GM21367 (cell line): ENCODE measurements at regions not wholly inside any gene's neighbourhood (a gene's known extent, or its start where the extent isn't known, plus 50 kb on each side); places are given as distances from the start of the nearest gene placed in this dataset.
"Not testable (repeated sequence)": the region's sequence is repeated elsewhere in the genome, so short reads cannot be mapped to it uniquely, and the experiment has no call there.

Experiments
- ATAC-seq: cut with Tn5 transposase; IDR thresholded peaks from one replicate; pipeline ENCODE4 v1.9.1; 2021; ENCODE audit not compliant: unreplicated experiment

- no peak for ATAC-seq
These were observed 365.3 kb upstream of the ZNF32 start for GRCh38 chr10:44013981-44014380.

GRCh38 chr10:44012921-44013320 lies 364.2 kb upstream of the ZNF32 start:
- ATAC-seq, result no peak

GRCh38 chr10:44011603-44011981 lies 362.9 kb upstream of the ZNF32 start:
- no peak for ATAC-seq

- peak; percentile 91 for ATAC-seq
These were observed 362.4 kb upstream of the ZNF32 start for GRCh38 chr10:44010873-44011602.

GRCh38 chr10:44009891-44010632 lies 361.4 kb upstream of the ZNF32 start:
- ATAC-seq, result no peak

GRCh38 chr10:44008917-44009709 lies 360.4 kb upstream of the ZNF32 start:
- no peak for ATAC-seq

- no peak for ATAC-seq
These were observed 359.7 kb upstream of the ZNF32 start for GRCh38 chr10:44008270-44008916.

- no peak for ATAC-seq
These were observed 358.1 kb upstream of the ZNF32 start for GRCh38 chr10:44006771-44007170.

GRCh38 chr10:44005788-44006099 lies 357.1 kb upstream of the ZNF32 start:
- ATAC-seq, result no peak

- no peak for ATAC-seq
These were observed 356.5 kb upstream of the ZNF32 start for GRCh38 chr10:44004913-44005787.

GRCh38 chr10:43998021-43998809 lies 349.5 kb upstream of the ZNF32 start:
- ATAC-seq, result no peak

- ATAC-seq, result no peak
These were observed 348.6 kb upstream of the ZNF32 start for GRCh38 chr10:43997330-43997729.

GRCh38 chr10:43994539-43994938 lies 345.9 kb upstream of the ZNF32 start:
- no peak for ATAC-seq

GRCh38 chr10:43992816-43993215 lies 344.1 kb upstream of the ZNF32 start:
- ATAC-seq, result not testable (repeated sequence)

- no peak for ATAC-seq
These were observed 337.7 kb upstream of the ZNF32 start for GRCh38 chr10:43986374-43986773.

GRCh38 chr10:43985941-43986340 lies 337.3 kb upstream of the ZNF32 start:
- no peak for ATAC-seq

- ATAC-seq, result no peak
These were observed 335.2 kb upstream of the ZNF32 start for GRCh38 chr10:43983856-43984271.

- no peak for ATAC-seq
These were observed 334.7 kb upstream of the ZNF32 start for GRCh38 chr10:43983405-43983804.

- ATAC-seq, result no peak
These were observed 333.6 kb upstream of the ZNF32 start for GRCh38 chr10:43982250-43982649.

GRCh38 chr10:43981696-43982095 lies 333.0 kb upstream of the ZNF32 start:
- no peak for ATAC-seq
